ENCODE measurements at regions not wholly inside any gene's neighbourhood (a gene's known extent, or its start where the extent isn't known, plus 50 kb on each side); places are given as distances from the start of the nearest gene placed in this dataset.
"Not testable (repeated sequence)": the region's sequence is repeated elsewhere in the genome, so short reads cannot be mapped to it uniquely, and the experiment has no call there.

DNA sequence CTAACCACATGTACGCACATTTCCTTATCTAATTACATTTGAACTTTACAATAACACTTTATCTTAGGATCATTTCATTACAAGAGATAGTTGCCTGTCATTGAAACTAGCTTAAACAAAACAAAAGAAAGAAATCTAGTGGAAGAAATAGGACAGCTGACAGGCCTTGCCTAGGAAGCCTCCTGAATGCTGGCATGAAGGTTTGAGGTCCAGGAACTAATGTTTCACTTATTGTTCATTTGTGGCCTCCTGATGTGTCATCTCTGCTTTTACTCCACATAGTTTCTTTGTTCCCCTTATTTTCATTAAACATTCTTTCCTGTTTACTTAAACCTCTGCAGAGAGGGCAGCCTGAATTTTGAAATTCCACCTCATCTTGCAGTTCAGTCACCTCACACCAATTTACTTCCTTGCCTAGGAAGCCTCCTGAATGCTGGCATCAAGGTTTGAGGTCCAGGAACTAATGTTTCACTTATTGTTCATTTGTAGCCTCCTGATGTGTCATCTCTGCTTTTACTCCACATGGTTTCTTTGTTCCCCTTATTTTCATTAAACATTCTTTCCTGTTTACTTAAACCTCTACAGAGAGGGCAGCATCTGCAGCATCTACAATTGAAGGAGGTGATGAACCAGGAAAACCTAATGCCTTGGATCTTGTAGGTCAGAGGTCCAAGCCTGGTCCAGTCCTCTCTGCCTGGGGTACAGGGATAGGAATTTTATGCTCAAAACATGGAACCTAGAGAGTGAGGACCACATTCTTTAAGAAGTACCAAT, 319.2 kb downstream of the SPATA31A1 start:
- not testable (repeated sequence) for TF ChIP-seq CTCF (IDR thresholded peaks at IDR 0.05; ENCODE audit: low read depth, low read length, poor library complexity, severe bottlenecking); EZH2phosphoT487 (IDR thresholded peaks at IDR 0.05; ENCODE audit: borderline replicate concordance, low read length)
